ENCODE measurements at regions not wholly inside any gene's neighbourhood (a gene's known extent, or its start where the extent isn't known, plus 50 kb on each side); places are given as distances from the start of the nearest gene placed in this dataset.
A peak's percentile ranks its signal among the peaks of the same experiment; 100 is the strongest.

DNA sequence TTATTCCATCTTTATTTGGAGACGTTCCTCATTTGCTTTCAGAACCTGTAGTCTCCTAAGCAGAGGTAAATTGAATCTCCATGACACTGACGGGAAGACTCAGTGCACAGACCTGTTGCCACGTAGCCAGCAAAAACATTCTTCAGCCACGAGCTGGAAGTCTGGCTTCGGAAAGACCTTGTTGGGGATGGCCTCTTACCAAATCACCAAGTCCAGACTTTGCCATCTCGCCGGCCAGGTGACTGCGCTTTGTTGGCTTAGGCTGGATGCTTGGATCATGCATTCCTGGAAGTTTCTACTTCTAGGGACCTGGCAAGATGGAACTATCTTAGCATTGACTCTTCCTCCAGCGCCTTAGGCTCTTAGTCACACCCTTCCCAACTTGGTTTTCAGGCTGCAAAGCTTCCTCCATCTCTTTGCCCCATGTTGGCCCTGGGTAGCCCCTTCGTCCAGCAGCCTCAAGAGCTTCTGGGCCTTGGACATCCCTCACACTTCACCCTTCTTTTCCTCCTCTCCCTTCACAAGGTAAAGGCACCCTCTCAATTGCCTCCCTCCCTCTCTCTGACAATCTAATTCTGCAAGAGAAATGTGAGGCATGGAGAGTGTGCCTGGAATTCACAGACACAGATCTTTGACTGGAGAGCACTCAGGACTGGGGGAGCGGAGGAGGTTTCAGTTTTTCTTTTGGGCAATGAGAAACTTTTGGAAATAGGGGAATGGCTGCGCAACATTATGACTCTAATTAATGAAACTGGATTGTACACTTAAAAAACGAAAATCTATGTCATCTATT lies 451.9 kb upstream of the MKI67 start:
- intact Hi-C loops (cut with micrococcal nuclease): loop anchor here (2.0 to 10.0 kb wide), 2 partner anchors 21 to 157 kb away; no protein-coding TSS in a partner anchor
- FAIRE-seq (no peak), ATAC-seq (no peak), DNase-seq (ENCODE audit: extremely low read depth in 1 of 4, low spot score in 3 of 4) (no peak)
- H3K27me3 ChIP-seq (ENCODE audit: control insufficient read depth in 2 of 2, insufficient read depth in 2 of 2, low read length in 2 of 2): no peaks in the 10 kb centered on the region
- no peaks in the 10 kb centered on the region for H3K79me2 ChIP-seq (ENCODE audit: control insufficient read depth, insufficient read depth, low read length)
- in situ Hi-C loops (cut with MboI): loop anchor here (25.0 kb wide), 1 partner anchor 1534 kb away; the partner anchor contains the start of gene C10orf143
- peaks cover 7 to 28% of the 10 kb centered on the region in 2 experiments; a peak in 4 of 5 replicates for H3K4me1 ChIP-seq (replicated peaks in 1 of 2; ENCODE audit: control insufficient read depth in 2 of 2, insufficient read depth in 2 of 2, low read length in 2 of 2)
- BruUV-seq (replicated peaks): no TSS peak
- H3K9ac ChIP-seq (ENCODE audit: insufficient read depth in 1 of 2, low read depth in 2 of 2, low read length in 2 of 2): no peak overlapping the region
- no peak overlapping the region for H3K4me3 ChIP-seq
- no peak overlapping the region for H3K4me2 ChIP-seq (ENCODE audit: insufficient read depth, low read length)
- H3K36me3 ChIP-seq (ENCODE audit: control insufficient read depth, insufficient read depth, low read length): no peaks in the 10 kb centered on the region
- H3K9me1 ChIP-seq (ENCODE audit: control insufficient read depth, insufficient read depth, low read length): no peaks in the 10 kb centered on the region
- CTCF ChIA-PET (ENCODE audit: low intra/inter-chr PET ratio): no interaction called here
- no peaks in the 10 kb centered on the region for H4K20me1 ChIP-seq (replicated peaks; ENCODE audit: control insufficient read depth, insufficient read depth, low read length)
- peak overlapping the region; percentile 63 for H2AFZ ChIP-seq (ENCODE audit: low read depth, low read length)
- H3K9me3 ChIP-seq (replicated peaks; ENCODE audit: control insufficient read depth, insufficient read depth, low read depth, low read length): no peaks in the 10 kb centered on the region
- POLR2A ChIA-PET: no interaction called here
- 85% methylated on average over 10 of the region's 13 CpGs for WGBS (ENCODE audit: insufficient coverage, low coverage, missing lambda C conversion rate)
- no peak for TF ChIP-seq BRD9 (IDR thresholded peaks at IDR 0.05; ENCODE audit: low read depth, partially characterized antibody)
- TF ChIP-seq CBFA2T3 (IDR thresholded peaks at IDR 0.05): no peak
- TF ChIP-seq, protein P1, sequence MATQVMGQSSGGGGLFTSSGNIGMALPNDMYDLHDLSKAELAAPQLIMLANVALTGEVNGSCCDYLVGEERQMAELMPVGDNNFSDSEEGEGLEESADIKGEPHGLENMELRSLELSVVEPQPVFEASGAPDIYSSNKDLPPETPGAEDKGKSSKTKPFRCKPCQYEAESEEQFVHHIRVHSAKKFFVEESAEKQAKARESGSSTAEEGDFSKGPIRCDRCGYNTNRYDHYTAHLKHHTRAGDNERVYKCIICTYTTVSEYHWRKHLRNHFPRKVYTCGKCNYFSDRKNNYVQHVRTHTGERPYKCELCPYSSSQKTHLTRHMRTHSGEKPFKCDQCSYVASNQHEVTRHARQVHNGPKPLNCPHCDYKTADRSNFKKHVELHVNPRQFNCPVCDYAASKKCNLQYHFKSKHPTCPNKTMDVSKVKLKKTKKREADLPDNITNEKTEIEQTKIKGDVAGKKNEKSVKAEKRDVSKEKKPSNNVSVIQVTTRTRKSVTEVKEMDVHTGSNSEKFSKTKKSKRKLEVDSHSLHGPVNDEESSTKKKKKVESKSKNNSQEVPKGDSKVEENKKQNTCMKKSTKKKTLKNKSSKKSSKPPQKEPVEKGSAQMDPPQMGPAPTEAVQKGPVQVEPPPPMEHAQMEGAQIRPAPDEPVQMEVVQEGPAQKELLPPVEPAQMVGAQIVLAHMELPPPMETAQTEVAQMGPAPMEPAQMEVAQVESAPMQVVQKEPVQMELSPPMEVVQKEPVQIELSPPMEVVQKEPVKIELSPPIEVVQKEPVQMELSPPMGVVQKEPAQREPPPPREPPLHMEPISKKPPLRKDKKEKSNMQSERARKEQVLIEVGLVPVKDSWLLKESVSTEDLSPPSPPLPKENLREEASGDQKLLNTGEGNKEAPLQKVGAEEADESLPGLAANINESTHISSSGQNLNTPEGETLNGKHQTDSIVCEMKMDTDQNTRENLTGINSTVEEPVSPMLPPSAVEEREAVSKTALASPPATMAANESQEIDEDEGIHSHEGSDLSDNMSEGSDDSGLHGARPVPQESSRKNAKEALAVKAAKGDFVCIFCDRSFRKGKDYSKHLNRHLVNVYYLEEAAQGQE (IDR thresholded peaks at IDR 0.05; ENCODE audit: borderline replicate concordance): no peak
- TF ChIP-seq, protein P1 (CRISPR knock-in tag; IDR thresholded peaks at IDR 0.05; ENCODE audit: low read depth): no peak
- TF ChIP-seq ZNF436 (CRISPR knock-in tag; IDR thresholded peaks at IDR 0.05): no peak
- TF ChIP-seq TBP (optimal IDR thresholded peaks at IDR 0.05; ENCODE audit: low read depth, low read length): no peak
- no peak for TF ChIP-seq U2AF2 (optimal IDR thresholded peaks at IDR 0.05; ENCODE audit: low read depth, low read length)
- no peak for TF ChIP-seq ZKSCAN1 (IDR thresholded peaks at IDR 0.05; ENCODE audit: low read depth, low read length)
- TF ChIP-seq SAFB2 (IDR thresholded peaks at IDR 0.05; ENCODE audit: borderline replicate concordance, low read depth, low read length, severe bottlenecking): no peak
- TF ChIP-seq RHOXF2B (CRISPR knock-in tag; conservative IDR thresholded peaks at IDR 0.05): no peak
- TF ChIP-seq, protein P2, sequence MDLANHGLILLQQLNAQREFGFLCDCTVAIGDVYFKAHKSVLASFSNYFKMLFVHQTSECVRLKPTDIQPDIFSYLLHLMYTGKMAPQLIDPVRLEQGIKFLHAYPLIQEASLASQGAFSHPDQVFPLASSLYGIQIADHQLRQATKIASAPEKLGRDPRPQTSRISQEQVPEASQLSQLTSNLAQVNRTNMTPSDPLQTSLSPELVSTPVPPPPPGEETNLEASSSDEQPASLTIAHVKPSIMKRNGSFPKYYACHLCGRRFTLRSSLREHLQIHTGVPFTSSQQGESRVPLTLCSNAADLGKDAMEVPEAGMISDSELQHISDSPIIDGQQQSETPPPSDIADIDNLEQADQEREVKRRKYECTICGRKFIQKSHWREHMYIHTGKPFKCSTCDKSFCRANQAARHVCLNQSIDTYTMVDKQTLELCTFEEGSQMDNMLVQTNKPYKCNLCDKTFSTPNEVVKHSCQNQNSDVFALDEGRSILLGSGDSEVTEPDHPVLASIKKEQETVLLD (IDR thresholded peaks at IDR 0.05): no peak
- no peak for TF ChIP-seq GTF2E2 (tag; IDR thresholded peaks at IDR 0.05)
- H3K27ac ChIP-seq (ENCODE audit: extremely low read depth, low read depth, low read length): no peak overlapping the region

All from K562 (cell line).